ENCODE measurements at regions not wholly inside any gene's neighbourhood (a gene's known extent, or its start where the extent isn't known, plus 50 kb on each side); places are given as distances from the start of the nearest gene placed in this dataset.
"Not testable (repeated sequence)": the region's sequence is repeated elsewhere in the genome, so short reads cannot be mapped to it uniquely, and the experiment has no call there.

GRCh38 chr2:17051538-17051937 lies 385.9 kb upstream of the CYRIA start:
- no peak overlapping the region for H3K4me3 Mint-ChIP-seq
- H3K27ac Mint-ChIP-seq = no peak overlapping the region
- no peak for ATAC-seq

GRCh38 chr2:17043173-17043572 lies 377.5 kb upstream of the CYRIA start:
- peaks cover 15 to 22% of the 10 kb centered on the region in 2 donors for H3K9me3 Mint-ChIP-seq
- H3K4me1 Mint-ChIP-seq = no peaks in the 10 kb centered on the region
- no peaks in the 10 kb centered on the region for H3K27me3 Mint-ChIP-seq
- no peak overlapping the region for H3K27ac Mint-ChIP-seq
- no peak for ATAC-seq
- H3K4me3 Mint-ChIP-seq = no peak overlapping the region
- no peak for DNase-seq

More at GRCh38 chr2:17051538-17051937, 385.9 kb upstream of the CYRIA start:
- Mint-ChIP-seq H3K9me3 (no peaks in the 10 kb centered on the region), H3K27me3 (no peaks in the 10 kb centered on the region), H3K4me1 (no peaks in the 10 kb centered on the region)
- no peak for DNase-seq

- H3K27ac Mint-ChIP-seq = no peak overlapping the region
- no peaks in the 10 kb centered on the region for H3K4me1 Mint-ChIP-seq
- no peaks in the 10 kb centered on the region for H3K27me3 Mint-ChIP-seq
- H3K9me3 Mint-ChIP-seq = peaks cover 17 to 22% of the 10 kb centered on the region in 2 donors
- ATAC-seq (no peak), DNase-seq (no peak)
- no peak overlapping the region for H3K4me3 Mint-ChIP-seq
These were observed 370.7 kb upstream of the CYRIA start for GRCh38 chr2:17036361-17036760.

- peaks cover 17 to 22% of the 10 kb centered on the region in 2 donors for H3K9me3 Mint-ChIP-seq
- ATAC-seq (no peak), DNase-seq (no peak)
- H3K27ac Mint-ChIP-seq = no peak overlapping the region
- no peaks in the 10 kb centered on the region for H3K27me3 Mint-ChIP-seq
- H3K4me1 Mint-ChIP-seq = no peaks in the 10 kb centered on the region
- H3K4me3 Mint-ChIP-seq = no peak overlapping the region
These were observed 369.4 kb upstream of the CYRIA start for GRCh38 chr2:17035010-17035409.

GRCh38 chr2:17030047-17030446 lies 364.4 kb upstream of the CYRIA start:
- Mint-ChIP-seq H3K9me3 (peaks cover 15 to 17% of the 10 kb centered on the region in 2 donors), H3K27ac (no peak overlapping the region), H3K4me3 (no peak overlapping the region), H3K27me3 (no peaks in the 10 kb centered on the region), H3K4me1 (no peaks in the 10 kb centered on the region)
- ATAC-seq = no peak
- DNase-seq = no peak

GRCh38 chr2:17012297-17012696 lies 346.7 kb upstream of the CYRIA start:
- Mint-ChIP-seq H3K27ac (no peak overlapping the region), H3K4me3 (no peak overlapping the region), H3K9me3 (no peaks in the 10 kb centered on the region), H3K27me3 (no peaks in the 10 kb centered on the region), H3K4me1 (no peaks in the 10 kb centered on the region)
- ATAC-seq (no peak), DNase-seq (no peak)

- Mint-ChIP-seq H3K9me3 (no peaks in the 10 kb centered on the region), H3K27me3 (no peaks in the 10 kb centered on the region), H3K4me3 (no peak overlapping the region), H3K4me1 (no peaks in the 10 kb centered on the region), H3K27ac (no peak overlapping the region)
- DNase-seq = no peak
- ATAC-seq = no peak
These were observed 344.5 kb upstream of the CYRIA start for GRCh38 chr2:17010104-17010503.

- no peak overlapping the region for H3K4me3 Mint-ChIP-seq
- no peak overlapping the region for H3K27ac Mint-ChIP-seq
- DNase-seq (no peak), ATAC-seq (no peak)
- no peaks in the 10 kb centered on the region for H3K27me3 Mint-ChIP-seq
- H3K9me3 Mint-ChIP-seq = peaks cover 9 to 27% of the 10 kb centered on the region in 2 donors
- no peaks in the 10 kb centered on the region for H3K4me1 Mint-ChIP-seq
These were observed 334.5 kb upstream of the CYRIA start for GRCh38 chr2:17000184-17000482.

- DNase-seq (no peak), ATAC-seq (no peak)
- Mint-ChIP-seq H3K9me3 (peaks cover 11 to 32% of the 10 kb centered on the region in 2 donors), H3K4me1 (no peaks in the 10 kb centered on the region), H3K27ac (no peak overlapping the region), H3K4me3 (no peak overlapping the region), H3K27me3 (no peaks in the 10 kb centered on the region)
These were observed 333.9 kb upstream of the CYRIA start for GRCh38 chr2:16999347-17000183.

GRCh38 chr2:16978301-16978700 lies 312.7 kb upstream of the CYRIA start:
- no peak overlapping the region for H3K27ac Mint-ChIP-seq
- ATAC-seq (no peak), DNase-seq (no peak)
- no peaks in the 10 kb centered on the region for H3K4me1 Mint-ChIP-seq
- no peaks in the 10 kb centered on the region for H3K27me3 Mint-ChIP-seq
- H3K9me3 Mint-ChIP-seq = no peaks in the 10 kb centered on the region
- H3K4me3 Mint-ChIP-seq = no peak overlapping the region

- peaks cover 0 to 4% of the 10 kb centered on the region in 2 donors for H3K9me3 Mint-ChIP-seq
These were observed 309.1 kb upstream of the CYRIA start for GRCh38 chr2:16974688-16975087.

GRCh38 chr2:16973586-16974286 lies 308.1 kb upstream of the CYRIA start:
- ATAC-seq (no peak), DNase-seq (no peak)
- H3K9me3 Mint-ChIP-seq = peaks cover 0 to 4% of the 10 kb centered on the region in 2 donors

More at GRCh38 chr2:16974688-16975087, 309.1 kb upstream of the CYRIA start:
- no peaks in the 10 kb centered on the region for H3K27me3 Mint-ChIP-seq
- DNase-seq (no peak), ATAC-seq (no peak)
- no peak overlapping the region for H3K27ac Mint-ChIP-seq
- H3K4me1 Mint-ChIP-seq = no peaks in the 10 kb centered on the region
- no peak overlapping the region for H3K4me3 Mint-ChIP-seq

GRCh38 chr2:16972276-16972675 lies 306.6 kb upstream of the CYRIA start:
- DNase-seq = no peak
- Mint-ChIP-seq H3K27me3 (no peaks in the 10 kb centered on the region), H3K27ac (no peak overlapping the region), H3K9me3 (peaks cover 0 to 4% of the 10 kb centered on the region in 2 donors), H3K4me1 (no peaks in the 10 kb centered on the region), H3K4me3 (no peak overlapping the region)
- no peak for ATAC-seq

More at GRCh38 chr2:16973586-16974286, 308.1 kb upstream of the CYRIA start:
- H3K4me3 Mint-ChIP-seq = no peak overlapping the region
- no peak overlapping the region for H3K27ac Mint-ChIP-seq
- no peaks in the 10 kb centered on the region for H3K27me3 Mint-ChIP-seq
- H3K4me1 Mint-ChIP-seq = no peaks in the 10 kb centered on the region

GRCh38 chr2:16971722-16972234 lies 306.1 kb upstream of the CYRIA start:
- no peak for ATAC-seq
- DNase-seq = no peak
- H3K4me3 Mint-ChIP-seq = no peak overlapping the region
- H3K27ac Mint-ChIP-seq = no peak overlapping the region
- H3K4me1 Mint-ChIP-seq = no peaks in the 10 kb centered on the region
- H3K27me3 Mint-ChIP-seq = no peaks in the 10 kb centered on the region
- peaks cover 0 to 4% of the 10 kb centered on the region in 2 donors for H3K9me3 Mint-ChIP-seq

- DNase-seq, H3K27me3 Mint-ChIP-seq, H3K4me1 Mint-ChIP-seq, ATAC-seq, H3K4me3 Mint-ChIP-seq, H3K27ac Mint-ChIP-seq, H3K9me3 Mint-ChIP-seq: not testable (repeated sequence)
These were observed 305.3 kb upstream of the CYRIA start for GRCh38 chr2:16970948-16971347.

- Mint-ChIP-seq H3K27me3 (no peaks in the 10 kb centered on the region), H3K27ac (no peak overlapping the region), H3K4me1 (no peaks in the 10 kb centered on the region), H3K4me3 (no peak overlapping the region), H3K9me3 (peaks cover 0 to 10% of the 10 kb centered on the region in 2 donors)
- DNase-seq (no peak), ATAC-seq (no peak)
These were observed 296.9 kb upstream of the CYRIA start for GRCh38 chr2:16962505-16962904.
